ENCODE measurements at regions not wholly inside any gene's neighbourhood (a gene's known extent, or its start where the extent isn't known, plus 50 kb on each side); places are given as distances from the start of the nearest gene placed in this dataset.

DNA sequence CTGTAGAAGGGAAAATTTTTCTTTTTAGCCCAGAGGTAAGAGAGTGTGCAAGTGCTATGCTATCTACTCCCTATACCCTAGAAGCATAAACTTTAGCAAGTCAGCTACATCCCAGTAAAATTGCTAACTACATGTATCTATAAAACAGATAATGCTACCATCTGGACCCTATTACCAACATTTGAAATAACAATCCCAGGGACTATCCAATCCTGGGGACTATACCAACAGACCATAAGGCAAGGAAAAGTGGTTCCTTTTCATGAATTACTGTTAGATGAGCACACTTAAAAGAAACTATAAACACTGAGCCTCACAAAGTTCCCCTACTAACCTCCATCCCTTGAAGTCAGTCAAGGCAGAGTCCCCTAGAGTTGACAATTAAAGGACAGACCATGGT lies 213.6 kb upstream of the VEGFC start:
- no peak for DNase-seq (ENCODE audit: low read depth, low spot score)
- no peak overlapping the region for H3K4me3 ChIP-seq (ENCODE audit: low read depth, low read length)
- POLR2A ChIA-PET = no interaction called here
- TF ChIP-seq, protein P1, sequence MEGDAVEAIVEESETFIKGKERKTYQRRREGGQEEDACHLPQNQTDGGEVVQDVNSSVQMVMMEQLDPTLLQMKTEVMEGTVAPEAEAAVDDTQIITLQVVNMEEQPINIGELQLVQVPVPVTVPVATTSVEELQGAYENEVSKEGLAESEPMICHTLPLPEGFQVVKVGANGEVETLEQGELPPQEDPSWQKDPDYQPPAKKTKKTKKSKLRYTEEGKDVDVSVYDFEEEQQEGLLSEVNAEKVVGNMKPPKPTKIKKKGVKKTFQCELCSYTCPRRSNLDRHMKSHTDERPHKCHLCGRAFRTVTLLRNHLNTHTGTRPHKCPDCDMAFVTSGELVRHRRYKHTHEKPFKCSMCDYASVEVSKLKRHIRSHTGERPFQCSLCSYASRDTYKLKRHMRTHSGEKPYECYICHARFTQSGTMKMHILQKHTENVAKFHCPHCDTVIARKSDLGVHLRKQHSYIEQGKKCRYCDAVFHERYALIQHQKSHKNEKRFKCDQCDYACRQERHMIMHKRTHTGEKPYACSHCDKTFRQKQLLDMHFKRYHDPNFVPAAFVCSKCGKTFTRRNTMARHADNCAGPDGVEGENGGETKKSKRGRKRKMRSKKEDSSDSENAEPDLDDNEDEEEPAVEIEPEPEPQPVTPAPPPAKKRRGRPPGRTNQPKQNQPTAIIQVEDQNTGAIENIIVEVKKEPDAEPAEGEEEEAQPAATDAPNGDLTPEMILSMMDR (IDR thresholded peaks at IDR 0.05; ENCODE audit: insufficient read depth, low read length, missing control alignments) = no peak
- CTCF ChIA-PET = interaction anchor here (1.5 kb wide), 1 partner anchor 9 kb away, joined by 4 read pairs; no protein-coding TSS in a partner anchor

DNA sequence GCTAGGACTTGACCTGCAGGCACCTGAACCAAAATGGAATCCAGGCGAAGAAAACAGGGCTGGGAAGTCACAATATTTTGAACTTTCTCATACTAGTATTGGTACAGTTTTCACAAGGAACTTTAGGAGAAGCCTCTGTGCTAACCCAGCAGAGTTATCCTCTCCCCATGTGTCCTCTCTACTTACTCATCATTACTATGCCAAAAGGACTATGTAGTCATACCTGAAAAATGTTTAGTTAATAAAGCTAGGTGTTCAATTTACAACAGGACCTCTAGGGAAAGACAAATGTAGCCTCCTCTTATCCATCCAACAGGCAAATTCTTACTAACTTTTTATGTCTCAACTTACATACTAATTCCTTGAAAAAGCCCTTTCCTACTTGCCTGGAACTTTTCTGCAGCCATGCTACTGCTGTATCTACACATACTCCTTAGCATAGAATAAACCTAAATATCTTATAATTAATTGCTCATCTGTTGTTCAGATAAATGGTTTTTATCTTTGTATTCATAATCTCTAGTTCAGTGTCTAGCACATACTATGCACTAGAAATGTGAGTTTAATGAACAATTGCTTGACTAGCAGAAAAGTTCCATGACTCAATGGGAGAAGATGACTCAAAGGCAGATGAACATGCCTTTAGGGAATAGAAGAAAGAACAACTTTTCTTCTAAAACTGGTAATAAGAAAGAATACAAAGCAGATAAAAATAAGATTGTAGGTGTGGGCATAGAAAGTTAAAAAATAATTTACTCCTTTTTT lies 215.5 kb upstream of the VEGFC start:
- no peak overlapping the region for H3K4me3 ChIP-seq (ENCODE audit: low read depth, low read length)
- ChIA-PET CTCF (interaction anchor here (1.5 kb wide), 1 partner anchor 39 kb away, joined by 3 read pairs; no protein-coding TSS in a partner anchor), POLR2A (interaction anchor here (0.6 to 1.0 kb wide), 2 partner anchors 8 to 529 kb away, joined by 3 to 4 read pairs; no protein-coding TSS in a partner anchor)
- TF ChIP-seq, protein P1 (IDR thresholded peaks at IDR 0.05; ENCODE audit: insufficient read depth, low read length, missing control alignments) = no peak
- no peak for DNase-seq (ENCODE audit: low read depth, low spot score)

DNA sequence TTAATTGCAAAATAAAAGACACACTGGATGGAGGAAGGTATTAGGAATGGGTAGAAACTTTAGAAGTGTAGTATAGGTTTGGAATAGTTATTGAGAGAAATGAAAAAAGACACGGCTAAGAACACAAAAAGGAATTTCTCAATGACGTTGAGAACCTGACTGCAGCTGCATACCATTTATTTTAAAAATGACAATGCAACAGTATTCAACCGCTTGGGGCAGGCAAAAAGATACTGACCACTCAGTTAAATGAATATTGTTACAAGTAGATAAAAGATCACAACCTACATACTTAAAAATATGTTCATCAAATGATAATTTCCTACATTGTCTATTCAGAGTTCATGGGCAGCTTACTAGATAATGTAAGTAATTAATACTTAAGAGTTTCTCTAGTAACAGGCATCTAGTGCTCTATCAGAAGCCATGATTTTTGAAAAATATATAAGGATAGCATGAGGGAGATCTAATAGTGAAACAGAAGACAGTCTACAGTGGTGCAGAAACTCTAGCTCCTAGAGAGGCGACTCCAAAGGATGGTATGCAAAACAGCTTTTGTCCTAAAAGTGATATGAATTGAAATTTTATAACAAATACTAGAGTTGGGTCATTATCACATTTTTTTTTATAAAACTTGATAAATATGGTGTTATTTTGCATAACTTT lies 216.2 kb upstream of the VEGFC start:
- ChIA-PET POLR2A (no interaction called here), CTCF (interaction anchor here (1.5 kb wide), 1 partner anchor 38 kb away, joined by 3 read pairs; no protein-coding TSS in a partner anchor)
- no peak for DNase-seq (ENCODE audit: low read depth, low spot score)
- H3K4me3 ChIP-seq (ENCODE audit: low read depth, low read length) = no peak overlapping the region
- TF ChIP-seq, protein P1 (IDR thresholded peaks at IDR 0.05; ENCODE audit: insufficient read depth, low read length, missing control alignments) = no peak

DNA sequence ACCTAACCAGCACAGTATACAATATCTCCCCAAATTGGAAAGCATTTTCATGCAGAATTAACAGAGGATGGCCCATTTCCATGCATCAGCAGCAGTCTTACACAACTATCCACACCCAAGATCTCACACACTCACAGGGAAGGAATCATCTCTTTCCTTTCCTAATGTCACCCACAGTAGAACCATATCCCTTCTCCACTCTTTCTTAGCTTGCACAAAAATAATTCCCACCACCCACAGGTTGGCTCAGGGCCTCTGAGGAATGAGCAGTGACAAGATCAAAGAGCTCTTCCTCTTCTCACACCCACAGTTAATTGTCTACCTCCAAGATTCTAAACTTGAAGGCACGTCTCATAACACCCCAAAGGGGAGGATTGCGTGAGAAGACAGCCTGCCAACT lies 217.7 kb upstream of the VEGFC start:
- CTCF ChIA-PET = no interaction called here
- TF ChIP-seq, protein P1 (IDR thresholded peaks at IDR 0.05; ENCODE audit: insufficient read depth, low read length, missing control alignments) = no peak
- DNase-seq (ENCODE audit: low read depth, low spot score) = no peak
- POLR2A ChIA-PET = no interaction called here
- H3K4me3 ChIP-seq (ENCODE audit: low read depth, low read length) = no peak overlapping the region

DNA sequence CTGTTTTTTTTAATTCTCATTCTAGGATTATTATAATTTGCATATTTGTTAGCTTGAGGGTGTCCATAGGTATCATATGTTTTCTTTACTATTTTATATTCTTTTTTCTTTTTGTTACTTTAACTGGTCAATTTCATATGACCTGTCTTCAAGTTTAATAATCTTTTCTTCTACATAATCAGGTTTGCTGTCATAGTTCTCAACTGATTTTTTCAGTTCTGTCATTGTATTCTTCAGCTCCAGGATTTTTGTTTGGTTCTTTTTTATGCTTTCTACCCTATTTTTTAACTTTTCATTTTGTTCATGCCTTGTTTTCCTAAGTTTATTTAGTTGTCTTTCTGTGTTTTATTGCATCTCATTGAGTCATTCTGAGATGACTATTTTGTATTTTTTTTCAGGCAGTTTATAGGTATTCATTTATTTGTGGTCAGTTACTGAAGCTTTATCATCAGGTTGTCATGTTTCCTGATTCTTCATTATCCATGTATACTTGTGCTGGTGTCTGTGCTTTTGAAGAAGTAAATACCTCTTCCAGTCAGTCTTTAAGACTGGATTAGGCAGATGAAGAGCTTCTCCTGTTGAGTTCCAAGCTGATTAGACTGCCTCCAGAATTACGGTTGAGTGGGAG lies 220.3 kb upstream of the VEGFC start:
- CTCF ChIA-PET = no interaction called here
- POLR2A ChIA-PET = no interaction called here
- no peak for DNase-seq (ENCODE audit: low read depth, low spot score)
- TF ChIP-seq, protein P1 (IDR thresholded peaks at IDR 0.05; ENCODE audit: insufficient read depth, low read length, missing control alignments) = no peak
- no peak overlapping the region for H3K4me3 ChIP-seq (ENCODE audit: low read depth, low read length)
